ENCODE measurements at regions not wholly inside any gene's neighbourhood (a gene's known extent, or its start where the extent isn't known, plus 50 kb on each side); places are given as distances from the start of the nearest gene placed in this dataset.
A peak's percentile ranks its signal among the peaks of the same experiment; 100 is the strongest.

DNA sequence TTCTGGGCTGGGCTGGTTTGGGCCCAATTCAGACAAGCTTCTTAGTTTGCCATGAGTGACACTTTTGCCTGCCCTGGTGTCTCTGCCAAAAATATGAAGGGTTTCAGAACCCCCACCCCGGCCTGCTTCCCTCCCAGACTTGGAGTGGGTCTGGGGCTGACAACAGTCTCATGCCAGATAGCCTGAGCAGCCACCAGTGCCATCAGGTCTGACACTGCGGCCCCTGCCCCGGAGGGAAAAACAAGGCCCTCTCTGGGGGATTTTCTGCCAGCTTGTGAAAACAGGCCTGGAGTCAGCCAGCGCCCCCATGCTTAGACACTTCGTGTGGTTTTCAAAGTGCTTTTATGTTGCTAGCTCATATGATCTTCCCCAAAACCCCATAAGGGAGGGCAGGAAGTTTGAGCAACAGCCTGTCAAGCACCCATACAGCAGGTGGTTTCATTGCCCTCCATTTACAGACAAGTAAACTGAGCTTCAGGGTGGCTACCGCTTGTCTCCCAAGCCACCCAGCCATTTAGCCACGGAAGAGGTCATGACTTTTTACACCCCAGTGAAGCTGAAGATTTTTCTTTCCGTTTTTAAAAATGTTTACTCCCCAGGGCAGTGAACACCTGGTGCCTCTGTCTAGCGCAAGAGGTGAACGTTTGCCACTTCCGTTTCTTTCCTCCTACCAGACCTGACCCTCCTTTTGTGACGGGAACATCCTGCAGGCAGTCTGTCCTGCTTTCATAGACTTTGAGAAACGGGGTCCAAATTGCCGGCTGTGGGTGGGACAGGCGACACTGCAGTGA lies 300.6 kb downstream of the SEC14L1 start:
- no peak overlapping the region for H3K9ac ChIP-seq (ENCODE audit: insufficient read depth, low read length)
- H4K20me1 ChIP-seq (ENCODE audit: control insufficient read depth, extremely low read depth, insufficient read depth, low read length), result peaks cover 2% of the 10 kb centered on the region
- H3K4me3 ChIP-seq (replicated peaks in 1 of 4; ENCODE audit: control extremely low read depth in 1 of 4, insufficient read depth in 1 of 4, low read depth in 3 of 4, low read length in 4 of 4), result no peak overlapping the region
- peaks cover 63% of the 10 kb centered on the region for H3K4me1 ChIP-seq (ENCODE audit: control insufficient read depth, extremely low read depth, insufficient read depth, low read length)
- H3K4me2 ChIP-seq (ENCODE audit: extremely low read depth, insufficient read depth, low read length), result no peak overlapping the region
- peaks cover 5% of the 10 kb centered on the region for H3K36me3 ChIP-seq (ENCODE audit: control insufficient read depth, insufficient read depth, low read length)
- H2AFZ ChIP-seq (ENCODE audit: low read length), result no peak overlapping the region
- no peaks in the 10 kb centered on the region for H3K9me3 ChIP-seq (ENCODE audit: control insufficient read depth, insufficient read depth, low read depth, low read length)
- H3K79me2 ChIP-seq (ENCODE audit: control insufficient read depth, insufficient read depth, low read length), result peaks cover 86% of the 10 kb centered on the region
- no peaks in the 10 kb centered on the region for H3K27me3 ChIP-seq (ENCODE audit: control insufficient read depth, insufficient read depth, low read length)
- peak overlapping the region; percentile 13 for H3K27ac ChIP-seq (ENCODE audit: insufficient read depth, low read length)
- TF ChIP-seq, protein P1, sequence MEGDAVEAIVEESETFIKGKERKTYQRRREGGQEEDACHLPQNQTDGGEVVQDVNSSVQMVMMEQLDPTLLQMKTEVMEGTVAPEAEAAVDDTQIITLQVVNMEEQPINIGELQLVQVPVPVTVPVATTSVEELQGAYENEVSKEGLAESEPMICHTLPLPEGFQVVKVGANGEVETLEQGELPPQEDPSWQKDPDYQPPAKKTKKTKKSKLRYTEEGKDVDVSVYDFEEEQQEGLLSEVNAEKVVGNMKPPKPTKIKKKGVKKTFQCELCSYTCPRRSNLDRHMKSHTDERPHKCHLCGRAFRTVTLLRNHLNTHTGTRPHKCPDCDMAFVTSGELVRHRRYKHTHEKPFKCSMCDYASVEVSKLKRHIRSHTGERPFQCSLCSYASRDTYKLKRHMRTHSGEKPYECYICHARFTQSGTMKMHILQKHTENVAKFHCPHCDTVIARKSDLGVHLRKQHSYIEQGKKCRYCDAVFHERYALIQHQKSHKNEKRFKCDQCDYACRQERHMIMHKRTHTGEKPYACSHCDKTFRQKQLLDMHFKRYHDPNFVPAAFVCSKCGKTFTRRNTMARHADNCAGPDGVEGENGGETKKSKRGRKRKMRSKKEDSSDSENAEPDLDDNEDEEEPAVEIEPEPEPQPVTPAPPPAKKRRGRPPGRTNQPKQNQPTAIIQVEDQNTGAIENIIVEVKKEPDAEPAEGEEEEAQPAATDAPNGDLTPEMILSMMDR (conservative IDR thresholded peaks at IDR 0.05 in 1 of 2, IDR thresholded peaks at IDR 0.05 in 1 of 2; ENCODE audit: low read depth in 1 of 2, low read length in 2 of 2), result no peak
- TF ChIP-seq EZH2 (IDR thresholded peaks at IDR 0.05; ENCODE audit: low read length, missing control alignments), result no peak
- no peak for DNase-seq (ENCODE audit: low read depth in 2 of 2)

DNA sequence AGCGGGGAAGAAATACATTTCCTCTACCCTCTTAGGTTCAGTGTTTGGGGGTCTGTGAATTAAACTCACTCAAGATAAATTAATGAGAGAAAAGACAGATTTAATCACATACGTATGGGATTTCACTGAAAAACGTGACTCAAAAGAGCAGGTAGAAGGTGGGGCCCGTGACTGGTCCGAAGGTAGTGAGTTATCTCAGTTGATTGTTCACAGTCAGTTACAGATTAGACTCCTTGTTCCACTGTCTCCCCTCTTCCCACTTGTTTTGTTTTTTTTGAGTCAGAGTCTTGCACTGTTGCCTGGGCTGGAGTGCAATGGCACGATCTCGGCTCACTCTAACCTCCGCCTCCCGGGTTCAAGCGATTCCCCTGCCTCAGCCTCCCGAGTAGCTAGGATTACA lies 301.2 kb downstream of the SEC14L1 start:
- no peak for DNase-seq (ENCODE audit: low read depth in 2 of 2)
- Histone ChIP-seq H3K36me3 (ENCODE audit: control insufficient read depth, insufficient read depth, low read length) (peaks cover 5% of the 10 kb centered on the region), H3K4me1 (ENCODE audit: control insufficient read depth, extremely low read depth, insufficient read depth, low read length) (peaks cover 61% of the 10 kb centered on the region), H3K4me2 (ENCODE audit: extremely low read depth, insufficient read depth, low read length) (no peak overlapping the region), H3K9ac (ENCODE audit: insufficient read depth, low read length) (no peak overlapping the region), H3K27ac (ENCODE audit: insufficient read depth, low read length) (no peak overlapping the region), H3K9me3 (ENCODE audit: control insufficient read depth, insufficient read depth, low read depth, low read length) (no peaks in the 10 kb centered on the region), H3K79me2 (ENCODE audit: control insufficient read depth, insufficient read depth, low read length) (peaks cover 84% of the 10 kb centered on the region), H3K27me3 (ENCODE audit: control insufficient read depth, insufficient read depth, low read length) (no peaks in the 10 kb centered on the region), H4K20me1 (ENCODE audit: control insufficient read depth, extremely low read depth, insufficient read depth, low read length) (peaks cover 2% of the 10 kb centered on the region), H2AFZ (ENCODE audit: low read length) (no peak overlapping the region), H3K4me3 (replicated peaks in 1 of 4; ENCODE audit: control extremely low read depth in 1 of 4, insufficient read depth in 1 of 4, low read depth in 3 of 4, low read length in 4 of 4) (no peak overlapping the region)
- TF ChIP-seq, protein P1 (conservative IDR thresholded peaks at IDR 0.05 in 1 of 2, IDR thresholded peaks at IDR 0.05 in 1 of 2; ENCODE audit: low read depth in 1 of 2, low read length in 2 of 2), result no peak
- TF ChIP-seq EZH2 (IDR thresholded peaks at IDR 0.05; ENCODE audit: low read length, missing control alignments), result no peak

DNA sequence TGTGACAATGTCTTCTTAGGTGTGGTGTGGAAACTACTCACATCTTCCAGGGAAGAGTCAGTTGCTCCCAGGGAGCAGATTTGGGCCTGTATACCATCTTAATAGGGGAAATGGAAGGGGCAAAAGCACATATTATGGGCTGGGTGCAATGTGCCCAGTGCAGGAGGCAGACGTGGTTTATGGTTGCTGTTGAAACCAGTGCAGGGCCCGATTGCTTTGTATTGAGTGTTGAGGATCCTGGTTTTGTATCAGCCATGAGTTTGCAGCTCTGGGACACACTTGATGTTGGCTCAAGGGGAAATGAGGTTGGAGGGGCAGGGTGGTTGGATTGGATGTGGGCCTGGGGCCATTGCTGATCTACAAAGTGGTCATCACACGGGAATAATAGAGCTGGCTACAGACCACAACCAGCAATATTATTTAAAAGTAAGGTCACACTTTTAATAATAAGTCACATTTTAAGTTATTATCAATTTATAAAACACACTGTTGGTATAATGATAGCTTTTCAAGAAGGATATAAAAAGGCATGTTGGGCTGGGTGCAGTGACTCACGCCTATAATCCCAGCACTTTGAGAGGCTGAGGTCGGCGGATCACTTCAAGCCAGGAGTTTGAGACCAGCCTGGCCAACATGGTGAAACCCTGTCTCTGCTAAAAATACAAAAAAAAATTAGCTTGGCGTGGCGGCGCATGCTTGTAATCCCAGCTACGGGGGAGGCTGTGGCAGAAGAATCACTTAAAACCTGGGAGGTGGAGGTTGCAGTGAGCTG lies 302.4 kb downstream of the SEC14L1 start:
- Histone ChIP-seq H3K27ac (ENCODE audit: insufficient read depth, low read length) (peak overlapping the region; percentile 92), H3K9ac (ENCODE audit: insufficient read depth, low read length) (no peak overlapping the region)

More for the DNA sequence above, 302.4 kb downstream of the SEC14L1 start:
- Histone ChIP-seq H3K4me2 (ENCODE audit: extremely low read depth, insufficient read depth, low read length) (no peak overlapping the region), H3K79me2 (ENCODE audit: control insufficient read depth, insufficient read depth, low read length) (peaks cover 83% of the 10 kb centered on the region), H3K36me3 (ENCODE audit: control insufficient read depth, insufficient read depth, low read length) (peaks cover under 1% of the 10 kb centered on the region), H3K4me3 (replicated peaks in 1 of 4; ENCODE audit: control extremely low read depth in 1 of 4, insufficient read depth in 1 of 4, low read depth in 3 of 4, low read length in 4 of 4) (no peak overlapping the region), H3K27me3 (ENCODE audit: control insufficient read depth, insufficient read depth, low read length) (no peaks in the 10 kb centered on the region), H2AFZ (ENCODE audit: low read length) (no peak overlapping the region), H3K4me1 (ENCODE audit: control insufficient read depth, extremely low read depth, insufficient read depth, low read length) (peaks cover 64% of the 10 kb centered on the region), H4K20me1 (ENCODE audit: control insufficient read depth, extremely low read depth, insufficient read depth, low read length) (no peaks in the 10 kb centered on the region), H3K9me3 (ENCODE audit: control insufficient read depth, insufficient read depth, low read depth, low read length) (no peaks in the 10 kb centered on the region)
- no peak for DNase-seq (ENCODE audit: low read depth in 2 of 2)
- TF ChIP-seq, protein P1 (conservative IDR thresholded peaks at IDR 0.05 in 1 of 2, IDR thresholded peaks at IDR 0.05 in 1 of 2; ENCODE audit: low read depth in 1 of 2, low read length in 2 of 2), result no peak
- no peak for TF ChIP-seq EZH2 (IDR thresholded peaks at IDR 0.05; ENCODE audit: low read length, missing control alignments)
